Ascending aorta (tissue), 2 donors: ENCODE measurements at regions not wholly inside any gene's neighbourhood (a gene's known extent, or its start where the extent isn't known, plus 50 kb on each side); places are given as distances from the start of the nearest gene placed in this dataset.
"Not testable (repeated sequence)": the region's sequence is repeated elsewhere in the genome, so short reads cannot be mapped to it uniquely, and the experiment has no call there.

Experiments used
- DNase-seq, 2 donors: peaks; one replicate each; pipeline ENCODE4 v3.0.0-alpha.2; 2019; ENCODE audit warnings: low spot score in 2 of 2
- H3K27ac ChIP-seq, 2 donors: fragments of 200-600 bp; sonication (generic); one replicate each; pipeline ENCODE4 v1.5.1; 2016 to 2017; ENCODE audit warnings: mild to moderate bottlenecking in 1 of 2
- H3K27me3 ChIP-seq: fragments of 200-600 bp; sonication (generic); one replicate; pipeline ENCODE4 v1.5.1; 2017
- H3K36me3 ChIP-seq, 2 donors: fragments of 200-600 bp; sonication (generic); one replicate each; pipeline ENCODE4 v1.5.1; 2016
- H3K4me1 ChIP-seq, 2 donors: fragments of 200-600 bp; sonication (generic); one replicate each; pipeline ENCODE4 v1.5.1; 2016 to 2017; ENCODE audit warnings: mild to moderate bottlenecking in 1 of 2
- H3K4me3 ChIP-seq, 2 donors: fragments of 200-600 bp; sonication (generic); one replicate each; pipeline ENCODE4 v1.5.1; 2016 to 2017; ENCODE audit warnings: mild to moderate bottlenecking in 1 of 2
- H3K9me3 ChIP-seq, 2 donors: fragments of 200-600 bp; sonication (generic); one replicate each; pipeline ENCODE4 v1.5.1; 2016
- intact Hi-C: fragments of 100-400 bp; cut with DNase I; formaldehyde crosslinking; loops from one replicate; pipeline ENCODE4 v1.15.1; 2023
- TF ChIP-seq, protein P1 (sequence below), 3 experiments: fragments of 200-600 bp in 2 of 3; fragments of 450-650 bp in 1 of 3; sonication (generic) in 2 of 3; IDR thresholded peaks; one replicate each; pipeline ENCODE4 v1.5.1; 2016 to 2019; ENCODE audit warnings: antibody characterized with exemption in 3 of 3, mild to moderate bottlenecking in 1 of 3, moderate library complexity in 1 of 3

DNA sequence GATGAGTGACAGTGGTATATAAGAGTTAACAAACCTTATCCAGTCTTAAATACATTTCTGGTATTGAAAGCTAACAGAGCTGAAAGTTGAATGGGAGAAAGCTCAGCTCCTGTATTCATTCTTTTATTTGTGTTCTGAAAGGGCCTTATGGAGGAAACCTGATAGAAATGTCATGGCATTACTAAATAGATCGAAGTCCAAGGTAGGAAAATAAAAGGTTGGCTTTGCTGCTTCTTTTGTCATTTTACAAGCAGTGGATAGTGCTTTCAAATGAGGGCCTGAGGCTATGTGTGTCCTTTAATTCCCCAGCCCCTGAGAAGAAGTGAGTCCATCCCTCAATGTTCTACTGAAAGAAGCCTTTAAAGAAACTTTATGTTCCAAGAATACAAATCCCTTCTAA is 974.3 kb upstream of the INTU start:
- Histone ChIP-seq H3K27me3 (no peaks in the 10 kb centered on the region), H3K27ac (no peak overlapping the region), H3K36me3 (no peaks in the 10 kb centered on the region), H3K4me1 (no peaks in the 10 kb centered on the region), H3K4me3 (no peak overlapping the region), H3K9me3 (no peaks in the 10 kb centered on the region)
- TF ChIP-seq, protein P1, sequence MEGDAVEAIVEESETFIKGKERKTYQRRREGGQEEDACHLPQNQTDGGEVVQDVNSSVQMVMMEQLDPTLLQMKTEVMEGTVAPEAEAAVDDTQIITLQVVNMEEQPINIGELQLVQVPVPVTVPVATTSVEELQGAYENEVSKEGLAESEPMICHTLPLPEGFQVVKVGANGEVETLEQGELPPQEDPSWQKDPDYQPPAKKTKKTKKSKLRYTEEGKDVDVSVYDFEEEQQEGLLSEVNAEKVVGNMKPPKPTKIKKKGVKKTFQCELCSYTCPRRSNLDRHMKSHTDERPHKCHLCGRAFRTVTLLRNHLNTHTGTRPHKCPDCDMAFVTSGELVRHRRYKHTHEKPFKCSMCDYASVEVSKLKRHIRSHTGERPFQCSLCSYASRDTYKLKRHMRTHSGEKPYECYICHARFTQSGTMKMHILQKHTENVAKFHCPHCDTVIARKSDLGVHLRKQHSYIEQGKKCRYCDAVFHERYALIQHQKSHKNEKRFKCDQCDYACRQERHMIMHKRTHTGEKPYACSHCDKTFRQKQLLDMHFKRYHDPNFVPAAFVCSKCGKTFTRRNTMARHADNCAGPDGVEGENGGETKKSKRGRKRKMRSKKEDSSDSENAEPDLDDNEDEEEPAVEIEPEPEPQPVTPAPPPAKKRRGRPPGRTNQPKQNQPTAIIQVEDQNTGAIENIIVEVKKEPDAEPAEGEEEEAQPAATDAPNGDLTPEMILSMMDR (IDR thresholded peaks at IDR 0.05): no peak
- intact Hi-C loops: no loop called here
- DNase-seq: no peak

DNA sequence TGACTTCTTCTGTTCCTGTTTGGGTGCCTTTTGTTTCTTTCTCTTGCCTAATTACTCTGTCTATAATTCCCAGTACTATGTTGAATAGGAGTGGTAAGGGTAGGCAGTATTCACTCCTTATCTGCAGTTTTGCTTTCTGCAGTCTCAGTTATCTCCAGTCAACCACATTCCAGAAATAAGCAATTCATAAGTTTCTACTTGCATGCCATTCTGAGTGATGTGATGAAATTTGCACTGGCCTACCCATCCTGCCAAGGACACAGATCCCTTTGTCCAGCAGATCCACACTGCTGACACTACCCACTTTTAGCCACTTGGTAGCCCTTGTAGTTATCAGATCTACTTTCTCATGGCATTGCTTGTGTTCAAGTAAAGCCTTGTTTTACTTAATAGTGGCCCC is 971.6 kb upstream of the INTU start:
- no peak overlapping the region for H3K27ac ChIP-seq
- H3K36me3 ChIP-seq: no peaks in the 10 kb centered on the region
- no peak for DNase-seq
- H3K4me3 ChIP-seq: no peak overlapping the region
- intact Hi-C loops: no loop called here
- no peaks in the 10 kb centered on the region for H3K4me1 ChIP-seq
- TF ChIP-seq, protein P1 (IDR thresholded peaks at IDR 0.05): no peak
- H3K27me3 ChIP-seq: no peaks in the 10 kb centered on the region
- no peaks in the 10 kb centered on the region for H3K9me3 ChIP-seq

- no peaks in the 10 kb centered on the region for H3K27me3 ChIP-seq
- no peak overlapping the region for H3K4me3 ChIP-seq
- intact Hi-C loops: no loop called here
- no peak overlapping the region for H3K27ac ChIP-seq
- H3K4me1 ChIP-seq: no peaks in the 10 kb centered on the region
- H3K36me3 ChIP-seq: no peaks in the 10 kb centered on the region
- no peak for DNase-seq
- TF ChIP-seq, protein P1 (IDR thresholded peaks at IDR 0.05): no peak
- H3K9me3 ChIP-seq: no peaks in the 10 kb centered on the region
These were observed 967.9 kb upstream of the INTU start for GRCh38 chr4:126664839-126665238.

DNA sequence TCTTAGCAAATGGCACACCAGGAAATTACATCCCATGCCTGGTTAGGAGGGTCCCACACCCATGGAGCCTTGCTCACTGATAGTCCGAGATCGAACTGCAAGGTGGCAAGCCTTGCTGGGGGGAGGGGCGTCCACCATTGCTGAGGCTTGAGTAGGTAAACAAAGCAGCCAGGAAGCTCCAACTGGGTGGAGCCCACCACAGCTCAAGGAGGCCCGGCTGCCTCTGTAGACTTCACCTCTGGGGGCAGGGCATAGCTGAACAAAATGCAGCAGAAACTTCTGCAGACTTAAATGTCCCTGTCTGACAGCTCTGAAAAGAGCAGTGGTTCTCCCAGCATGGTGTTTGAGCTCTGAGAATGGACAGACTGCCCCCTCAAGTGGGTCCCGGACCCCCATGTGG is 962.7 kb upstream of the INTU start:
- H3K27me3 ChIP-seq, intact Hi-C loops, H3K9me3 ChIP-seq, H3K4me1 ChIP-seq, H3K27ac ChIP-seq, H3K36me3 ChIP-seq, DNase-seq, H3K4me3 ChIP-seq: not testable (repeated sequence)

DNA sequence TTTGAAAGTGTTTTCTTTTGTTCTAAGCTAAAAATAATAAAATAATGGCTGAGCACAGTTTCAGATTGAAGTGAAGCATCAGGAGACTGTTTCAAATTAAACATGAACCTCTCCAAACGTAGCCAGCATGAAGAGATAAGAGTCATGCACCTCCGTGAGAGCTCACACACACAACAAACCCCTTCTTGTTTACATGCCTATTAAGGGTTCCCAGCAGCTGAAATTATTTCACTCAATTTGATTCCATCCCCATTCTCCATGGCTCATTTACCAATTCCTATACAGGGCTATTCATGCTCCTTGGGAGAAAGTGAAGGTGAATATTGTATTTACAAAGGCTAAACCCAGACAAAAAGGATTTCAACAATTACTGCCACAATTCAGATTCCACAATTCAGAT is 954.1 kb upstream of the INTU start:
- TF ChIP-seq, protein P1 (IDR thresholded peaks at IDR 0.05): no peak
- no peaks in the 10 kb centered on the region for H3K36me3 ChIP-seq
- no peaks in the 10 kb centered on the region for H3K9me3 ChIP-seq
- intact Hi-C loops: no loop called here
- no peak overlapping the region for H3K4me3 ChIP-seq
- no peak for DNase-seq
- H3K27me3 ChIP-seq: no peaks in the 10 kb centered on the region
- H3K4me1 ChIP-seq: no peaks in the 10 kb centered on the region
- H3K27ac ChIP-seq: no peak overlapping the region

- no peak for DNase-seq
- no peaks in the 10 kb centered on the region for H3K36me3 ChIP-seq
- H3K4me3 ChIP-seq: no peak overlapping the region
- no peaks in the 10 kb centered on the region for H3K4me1 ChIP-seq
- TF ChIP-seq, protein P1 (IDR thresholded peaks at IDR 0.05): no peak
- intact Hi-C loops: no loop called here
- no peaks in the 10 kb centered on the region for H3K27me3 ChIP-seq
- H3K9me3 ChIP-seq: no peaks in the 10 kb centered on the region
- no peak overlapping the region for H3K27ac ChIP-seq
These were observed 953.5 kb upstream of the INTU start for GRCh38 chr4:126679303-126679702.
